IPS-15b (cell line): ENCODE measurements at regions not wholly inside any gene's neighbourhood (a gene's known extent, or its start where the extent isn't known, plus 50 kb on each side); places are given as distances from the start of the nearest gene placed in this dataset.

Source experiments
- H3K27me3 ChIP-seq: one replicate; pipeline ENCODE4 v1.6.1; 2013; ENCODE audit warnings: low read length; ENCODE audit not compliant: control insufficient read depth, insufficient read depth
- H3K36me3 ChIP-seq: one replicate; pipeline ENCODE4 v1.6.1; 2013; ENCODE audit warnings: low read length; ENCODE audit not compliant: control insufficient read depth, insufficient read depth
- H3K4me1 ChIP-seq: one replicate; pipeline ENCODE4 v1.6.1; 2013; ENCODE audit warnings: mild to moderate bottlenecking, low read length; ENCODE audit not compliant: control insufficient read depth, insufficient read depth
- H3K4me3 ChIP-seq: one replicate; pipeline ENCODE4 v1.5.1; 2013; ENCODE audit warnings: low read depth, low read length
- H3K9ac ChIP-seq: one replicate; pipeline ENCODE4 v1.6.1; 2013; ENCODE audit warnings: low read depth, mild to moderate bottlenecking, low read length
- H3K9me3 ChIP-seq: one replicate; pipeline ENCODE4 v1.6.1; 2013; ENCODE audit warnings: mild to moderate bottlenecking, low read length; ENCODE audit not compliant: control insufficient read depth, insufficient read depth

- Histone ChIP-seq H3K4me3 (no peak overlapping the region), H3K4me1 (no peaks in the 10 kb centered on the region), H3K9ac (no peak overlapping the region), H3K27me3 (no peaks in the 10 kb centered on the region), H3K36me3 (no peaks in the 10 kb centered on the region), H3K9me3 (peaks cover 25% of the 10 kb centered on the region)
Measured at GRCh38 chr22:47282851-47283250, 520.4 kb downstream of the TBC1D22A start.

GRCh38 chr22:47282366-47282765 lies 519.9 kb downstream of the TBC1D22A start:
- Histone ChIP-seq H3K9me3 (peaks cover 25% of the 10 kb centered on the region), H3K36me3 (no peaks in the 10 kb centered on the region), H3K27me3 (no peaks in the 10 kb centered on the region), H3K4me3 (no peak overlapping the region), H3K9ac (no peak overlapping the region), H3K4me1 (no peaks in the 10 kb centered on the region)

GRCh38 chr22:47281126-47282106 lies 519.0 kb downstream of the TBC1D22A start:
- H3K27me3 ChIP-seq = no peaks in the 10 kb centered on the region
- H3K9ac ChIP-seq = no peak overlapping the region
- no peaks in the 10 kb centered on the region for H3K4me1 ChIP-seq
- H3K36me3 ChIP-seq = no peaks in the 10 kb centered on the region
- H3K9me3 ChIP-seq = peaks cover 28% of the 10 kb centered on the region
- no peak overlapping the region for H3K4me3 ChIP-seq

GRCh38 chr22:47280301-47280700 lies 517.9 kb downstream of the TBC1D22A start:
- no peak overlapping the region for H3K9ac ChIP-seq
- H3K27me3 ChIP-seq = no peaks in the 10 kb centered on the region
- peaks cover 36% of the 10 kb centered on the region for H3K9me3 ChIP-seq
- no peaks in the 10 kb centered on the region for H3K36me3 ChIP-seq
- no peak overlapping the region for H3K4me3 ChIP-seq
- no peaks in the 10 kb centered on the region for H3K4me1 ChIP-seq

GRCh38 chr22:47279746-47280145 lies 517.3 kb downstream of the TBC1D22A start:
- H3K27me3 ChIP-seq = no peaks in the 10 kb centered on the region
- no peak overlapping the region for H3K9ac ChIP-seq
- no peaks in the 10 kb centered on the region for H3K36me3 ChIP-seq
- H3K9me3 ChIP-seq = peaks cover 36% of the 10 kb centered on the region
- H3K4me1 ChIP-seq = no peaks in the 10 kb centered on the region
- H3K4me3 ChIP-seq = no peak overlapping the region

GRCh38 chr22:47279337-47279736 lies 516.9 kb downstream of the TBC1D22A start:
- Histone ChIP-seq H3K4me3 (no peak overlapping the region), H3K9me3 (peaks cover 36% of the 10 kb centered on the region), H3K36me3 (no peaks in the 10 kb centered on the region), H3K9ac (no peak overlapping the region), H3K4me1 (no peaks in the 10 kb centered on the region), H3K27me3 (no peaks in the 10 kb centered on the region)

GRCh38 chr22:47278655-47279054 lies 516.2 kb downstream of the TBC1D22A start:
- H3K4me3 ChIP-seq = no peak overlapping the region
- peaks cover 34% of the 10 kb centered on the region for H3K9me3 ChIP-seq

GRCh38 chr22:47277531-47277930 lies 515.1 kb downstream of the TBC1D22A start:
- Histone ChIP-seq H3K9ac (no peak overlapping the region), H3K27me3 (no peaks in the 10 kb centered on the region), H3K4me3 (no peak overlapping the region), H3K4me1 (no peaks in the 10 kb centered on the region), H3K9me3 (peaks cover 34% of the 10 kb centered on the region), H3K36me3 (no peaks in the 10 kb centered on the region)

More at GRCh38 chr22:47278655-47279054, 516.2 kb downstream of the TBC1D22A start:
- H3K36me3 ChIP-seq = no peaks in the 10 kb centered on the region
- no peak overlapping the region for H3K9ac ChIP-seq
- H3K4me1 ChIP-seq = no peaks in the 10 kb centered on the region
- no peaks in the 10 kb centered on the region for H3K27me3 ChIP-seq

- Histone ChIP-seq H3K9ac (no peak overlapping the region), H3K36me3 (no peaks in the 10 kb centered on the region), H3K4me1 (no peaks in the 10 kb centered on the region), H3K9me3 (peaks cover 34% of the 10 kb centered on the region), H3K27me3 (no peaks in the 10 kb centered on the region), H3K4me3 (no peak overlapping the region)
Measured at GRCh38 chr22:47276991-47277390, 514.5 kb downstream of the TBC1D22A start.

- Histone ChIP-seq H3K9ac (no peak overlapping the region), H3K36me3 (no peaks in the 10 kb centered on the region), H3K9me3 (peaks cover 32% of the 10 kb centered on the region), H3K27me3 (no peaks in the 10 kb centered on the region), H3K4me3 (no peak overlapping the region), H3K4me1 (no peaks in the 10 kb centered on the region)
Measured at GRCh38 chr22:47276450-47276820, 514.0 kb downstream of the TBC1D22A start.

GRCh38 chr22:47275605-47276449 lies 513.4 kb downstream of the TBC1D22A start:
- no peaks in the 10 kb centered on the region for H3K4me1 ChIP-seq
- H3K4me3 ChIP-seq = no peak overlapping the region
- peaks cover 28% of the 10 kb centered on the region for H3K9me3 ChIP-seq
- H3K27me3 ChIP-seq = no peaks in the 10 kb centered on the region
- no peaks in the 10 kb centered on the region for H3K36me3 ChIP-seq
- H3K9ac ChIP-seq = no peak overlapping the region
